HEK293 (cell line): ENCODE measurements at regions not wholly inside any gene's neighbourhood (a gene's known extent, or its start where the extent isn't known, plus 50 kb on each side); places are given as distances from the start of the nearest gene placed in this dataset.

Experiments
- KLF7 ChIP-seq: fragments of 450-650 bp; formaldehyde crosslinking; IDR thresholded peaks from 2 replicates; pipeline ENCODE4 v1.5.1; 2016; ENCODE audit warnings: missing biosample characterization, missing genetic modification characterization, borderline replicate concordance
- TF ChIP-seq, protein P1 (sequence below): fragments of 450-650 bp; formaldehyde crosslinking; IDR thresholded peaks from 2 replicates; pipeline ENCODE4 v1.5.1; 2016; ENCODE audit warnings: missing biosample characterization, missing genetic modification characterization
- TF ChIP-seq, protein P2 (sequence below): fragments of 450-650 bp; formaldehyde crosslinking; conservative IDR thresholded peaks from 2 replicates; pipeline ENCODE4 v1.5.1; 2016; ENCODE audit warnings: low read depth, missing biosample characterization, missing genetic modification characterization
- TF ChIP-seq, protein P3 (sequence below): fragments of 450-650 bp; IDR thresholded peaks from 2 replicates; pipeline ENCODE4 v1.5.1; 2018; ENCODE audit warnings: missing biosample characterization, mild to moderate bottlenecking, missing genetic modification characterization

DNA sequence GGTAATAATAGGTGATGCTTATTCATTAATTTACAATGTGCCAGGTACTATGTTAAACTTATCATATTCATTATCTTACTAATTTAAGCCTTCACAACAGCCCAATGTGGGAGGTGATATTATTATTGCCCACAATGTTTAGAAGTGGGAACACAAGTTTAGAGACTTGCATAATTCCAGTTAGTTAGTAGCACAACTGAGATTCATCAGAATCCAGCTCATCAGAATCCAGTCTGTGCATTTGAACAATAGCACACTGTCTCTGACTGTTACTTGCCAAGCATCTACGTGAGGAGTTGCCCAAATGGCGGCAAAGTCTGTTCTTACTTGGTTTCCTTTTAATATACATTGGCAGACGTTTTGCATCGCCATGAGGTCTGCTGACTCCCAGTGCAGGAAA is 110.9 kb upstream of the BASP1 start:
- TF ChIP-seq, protein P1, sequence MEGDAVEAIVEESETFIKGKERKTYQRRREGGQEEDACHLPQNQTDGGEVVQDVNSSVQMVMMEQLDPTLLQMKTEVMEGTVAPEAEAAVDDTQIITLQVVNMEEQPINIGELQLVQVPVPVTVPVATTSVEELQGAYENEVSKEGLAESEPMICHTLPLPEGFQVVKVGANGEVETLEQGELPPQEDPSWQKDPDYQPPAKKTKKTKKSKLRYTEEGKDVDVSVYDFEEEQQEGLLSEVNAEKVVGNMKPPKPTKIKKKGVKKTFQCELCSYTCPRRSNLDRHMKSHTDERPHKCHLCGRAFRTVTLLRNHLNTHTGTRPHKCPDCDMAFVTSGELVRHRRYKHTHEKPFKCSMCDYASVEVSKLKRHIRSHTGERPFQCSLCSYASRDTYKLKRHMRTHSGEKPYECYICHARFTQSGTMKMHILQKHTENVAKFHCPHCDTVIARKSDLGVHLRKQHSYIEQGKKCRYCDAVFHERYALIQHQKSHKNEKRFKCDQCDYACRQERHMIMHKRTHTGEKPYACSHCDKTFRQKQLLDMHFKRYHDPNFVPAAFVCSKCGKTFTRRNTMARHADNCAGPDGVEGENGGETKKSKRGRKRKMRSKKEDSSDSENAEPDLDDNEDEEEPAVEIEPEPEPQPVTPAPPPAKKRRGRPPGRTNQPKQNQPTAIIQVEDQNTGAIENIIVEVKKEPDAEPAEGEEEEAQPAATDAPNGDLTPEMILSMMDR (tag by site-specific recombination) = no peak
- TF ChIP-seq, protein P2, sequence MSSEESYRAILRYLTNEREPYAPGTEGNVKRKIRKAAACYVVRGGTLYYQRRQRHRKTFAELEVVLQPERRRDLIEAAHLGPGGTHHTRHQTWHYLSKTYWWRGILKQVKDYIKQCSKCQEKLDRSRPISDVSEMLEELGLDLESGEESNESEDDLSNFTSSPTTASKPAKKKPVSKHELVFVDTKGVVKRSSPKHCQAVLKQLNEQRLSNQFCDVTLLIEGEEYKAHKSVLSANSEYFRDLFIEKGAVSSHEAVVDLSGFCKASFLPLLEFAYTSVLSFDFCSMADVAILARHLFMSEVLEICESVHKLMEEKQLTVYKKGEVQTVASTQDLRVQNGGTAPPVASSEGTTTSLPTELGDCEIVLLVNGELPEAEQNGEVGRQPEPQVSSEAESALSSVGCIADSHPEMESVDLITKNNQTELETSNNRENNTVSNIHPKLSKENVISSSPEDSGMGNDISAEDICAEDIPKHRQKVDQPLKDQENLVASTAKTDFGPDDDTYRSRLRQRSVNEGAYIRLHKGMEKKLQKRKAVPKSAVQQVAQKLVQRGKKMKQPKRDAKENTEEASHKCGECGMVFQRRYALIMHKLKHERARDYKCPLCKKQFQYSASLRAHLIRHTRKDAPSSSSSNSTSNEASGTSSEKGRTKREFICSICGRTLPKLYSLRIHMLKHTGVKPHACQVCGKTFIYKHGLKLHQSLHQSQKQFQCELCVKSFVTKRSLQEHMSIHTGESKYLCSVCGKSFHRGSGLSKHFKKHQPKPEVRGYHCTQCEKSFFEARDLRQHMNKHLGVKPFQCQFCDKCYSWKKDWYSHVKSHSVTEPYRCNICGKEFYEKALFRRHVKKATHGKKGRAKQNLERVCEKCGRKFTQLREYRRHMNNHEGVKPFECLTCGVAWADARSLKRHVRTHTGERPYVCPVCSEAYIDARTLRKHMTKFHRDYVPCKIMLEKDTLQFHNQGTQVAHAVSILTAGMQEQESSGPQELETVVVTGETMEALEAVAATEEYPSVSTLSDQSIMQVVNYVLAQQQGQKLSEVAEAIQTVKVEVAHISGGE = no peak
- no peak for TF ChIP-seq KLF7 (tag by site-specific recombination)
- TF ChIP-seq, protein P3, sequence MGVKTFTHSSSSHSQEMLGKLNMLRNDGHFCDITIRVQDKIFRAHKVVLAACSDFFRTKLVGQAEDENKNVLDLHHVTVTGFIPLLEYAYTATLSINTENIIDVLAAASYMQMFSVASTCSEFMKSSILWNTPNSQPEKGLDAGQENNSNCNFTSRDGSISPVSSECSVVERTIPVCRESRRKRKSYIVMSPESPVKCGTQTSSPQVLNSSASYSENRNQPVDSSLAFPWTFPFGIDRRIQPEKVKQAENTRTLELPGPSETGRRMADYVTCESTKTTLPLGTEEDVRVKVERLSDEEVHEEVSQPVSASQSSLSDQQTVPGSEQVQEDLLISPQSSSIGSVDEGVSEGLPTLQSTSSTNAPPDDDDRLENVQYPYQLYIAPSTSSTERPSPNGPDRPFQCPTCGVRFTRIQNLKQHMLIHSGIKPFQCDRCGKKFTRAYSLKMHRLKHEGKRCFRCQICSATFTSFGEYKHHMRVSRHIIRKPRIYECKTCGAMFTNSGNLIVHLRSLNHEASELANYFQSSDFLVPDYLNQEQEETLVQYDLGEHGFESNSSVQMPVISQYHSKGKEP (tag by site-specific recombination) = no peak
